Panc1 (cell line): ENCODE measurements at regions not wholly inside any gene's neighbourhood (a gene's known extent, or its start where the extent isn't known, plus 50 kb on each side); places are given as distances from the start of the nearest gene placed in this dataset.
"Not testable (repeated sequence)": the region's sequence is repeated elsewhere in the genome, so short reads cannot be mapped to it uniquely, and the experiment has no call there.

ENCODE experiments used
- ATAC-seq: fragments of 200-7000 bp; cut with Tn5 transposase; 2 replicates; pipeline ENCODE4 v1.9.1; 2020; ENCODE audit warnings: mild to moderate bottlenecking, moderate library complexity
- BruUV-seq: library from RNA; stranded (reverse); fragments of 400-500 nt; replicated peaks from 2 replicates; lab custom pipeline; 2021; lab: Mats Ljungman, UMichigan
- CTCF ChIA-PET: fragments of 300-600 bp; sonication (Branson Sonifier 250); formaldehyde crosslinking; loops from one replicate; lab custom pipeline; 2022; ENCODE audit warnings: antibody characterized with exemption; lab: Charles Lee
- POLR2A ChIA-PET: fragments of 300-600 bp; sonication (Branson Sonifier 250); formaldehyde crosslinking; loops from one replicate; lab custom pipeline; 2022; ENCODE audit warnings: antibody characterized with exemption; lab: Charles Lee
- DNase-seq: peaks from one replicate; pipeline ENCODE4 v3.0.0-alpha.2; 2010; ENCODE audit warnings: low read depth, low spot score
- H3K27ac ChIP-seq: 2 replicates; pipeline ENCODE4 v1.5.1; 2011; ENCODE audit warnings: mild to moderate bottlenecking, low read length, inconsistent platforms
- H3K27me3 ChIP-seq: fragments of 200-500 bp; sonication (Bioruptor generic); 2 replicates; pipeline ENCODE4 v1.6.0; 2014; ENCODE audit warnings: low read length, inconsistent platforms; ENCODE audit not compliant: control insufficient read depth, insufficient read depth
- H3K36me3 ChIP-seq: fragments of 200-500 bp; sonication (Bioruptor generic); 2 replicates; pipeline ENCODE4 v1.5.1; 2014; ENCODE audit warnings: inconsistent platforms, mild to moderate bottlenecking, low read length, moderate library complexity; ENCODE audit not compliant: control insufficient read depth, insufficient read depth
- H3K4me1 ChIP-seq: 2 replicates; pipeline ENCODE4 v1.5.1; 2011; ENCODE audit warnings: inconsistent platforms, mild to moderate bottlenecking, low read length, moderate library complexity; ENCODE audit not compliant: control insufficient read depth, insufficient read depth
- H3K4me3 ChIP-seq, 2 experiments: 2 replicates each; pipeline ENCODE4 v1.5.1; 2011 to 2012; ENCODE audit warnings: low read depth in 2 of 2, low read length in 2 of 2, mild to moderate bottlenecking in 2 of 2, inconsistent platforms in 1 of 2, moderate library complexity in 1 of 2
- H3K9me3 ChIP-seq: fragments of 200-500 bp; sonication (Bioruptor generic); 2 replicates; pipeline ENCODE4 v1.5.1; 2014; ENCODE audit warnings: low read depth, mild to moderate bottlenecking, inconsistent platforms, low read length, moderate library complexity; ENCODE audit not compliant: control insufficient read depth, insufficient read depth
- POLR2AphosphoS5 ChIP-seq: IDR thresholded peaks from 2 replicates; pipeline ENCODE4 v1.6.1; 2012; ENCODE audit warnings: mild to moderate bottlenecking, low read depth, low read length, moderate library complexity
- SIN3A ChIP-seq: IDR thresholded peaks from 2 replicates; pipeline ENCODE4 v1.6.1; 2012; ENCODE audit warnings: low read depth, mild to moderate bottlenecking, low read length, moderate library complexity, borderline replicate concordance; ENCODE audit not compliant: insufficient read depth
- TCF7L2 ChIP-seq: IDR thresholded peaks from 2 replicates; pipeline ENCODE4 v1.6.1; 2011; ENCODE audit warnings: mild to moderate bottlenecking, low read depth, low read length, inconsistent platforms
- in situ Hi-C: cut with HindIII; loops from 2 replicates; pipeline ENCODE4 v1.10.0; 2016; ENCODE audit warnings: low sequenced_read_pairs, low pct_unique_long_range_greater_than_20kb
- intact Hi-C: fragments of 100-400 bp; cut with micrococcal nuclease; formaldehyde crosslinking; loops from one replicate; pipeline ENCODE4 v1.10.0; 2022; ENCODE audit not compliant: unreplicated experiment
- TF ChIP-seq, protein P1 (sequence below), 2 experiments: IDR thresholded peaks; 2 replicates each; pipeline ENCODE4 v1.6.1; 2011 to 2012; ENCODE audit warnings: low read depth in 2 of 2, control low read depth in 1 of 2, low read length in 1 of 2, mild to moderate bottlenecking in 1 of 2, moderate library complexity in 1 of 2; ENCODE audit not compliant: insufficient read depth in 1 of 2
- TF ChIP-seq, protein P2 (sequence below): fragments of 450-650 bp; IDR thresholded peaks from 2 replicates; pipeline ENCODE4 v1.5.1; 2017; ENCODE audit warnings: mild to moderate bottlenecking

DNA sequence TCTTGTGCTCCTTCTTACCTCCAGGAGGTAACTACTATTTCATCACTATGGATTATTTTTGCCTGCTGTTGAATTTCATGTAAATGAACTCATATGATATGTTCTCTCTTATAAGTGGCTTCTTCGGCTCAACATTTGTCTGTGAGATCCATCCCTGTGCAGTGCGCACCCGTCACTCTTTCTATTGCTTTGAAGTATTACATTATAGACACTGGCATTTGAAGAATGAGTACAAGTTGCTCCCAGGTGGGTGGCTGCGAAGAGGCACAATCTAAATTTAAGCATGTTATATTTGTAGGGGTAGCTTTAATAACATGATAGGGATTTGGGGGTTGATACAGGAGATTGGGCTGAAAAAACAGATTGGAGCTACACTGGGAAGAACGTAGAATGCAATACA, 809.7 kb downstream of the CCSER2 start:
- Histone ChIP-seq H3K4me1 (no peaks in the 10 kb centered on the region), H3K4me3 (no peak overlapping the region), H3K36me3 (no peaks in the 10 kb centered on the region), H3K9me3 (no peaks in the 10 kb centered on the region), H3K27ac (no peak overlapping the region), H3K27me3 (no peaks in the 10 kb centered on the region)
- ChIA-PET POLR2A (no interaction called here), CTCF (interaction anchor here (0.7 kb wide), 1 partner anchor 525 kb away, joined by 3 read pairs; no protein-coding TSS in a partner anchor)
- intact Hi-C loops (no loop called here), in situ Hi-C loops (no loop called here)
- ATAC-seq, result no peak
- no peak for DNase-seq
- TF ChIP-seq SIN3A (no peak), TCF7L2 (no peak), POLR2AphosphoS5 (no peak)
- TF ChIP-seq, protein P1, sequence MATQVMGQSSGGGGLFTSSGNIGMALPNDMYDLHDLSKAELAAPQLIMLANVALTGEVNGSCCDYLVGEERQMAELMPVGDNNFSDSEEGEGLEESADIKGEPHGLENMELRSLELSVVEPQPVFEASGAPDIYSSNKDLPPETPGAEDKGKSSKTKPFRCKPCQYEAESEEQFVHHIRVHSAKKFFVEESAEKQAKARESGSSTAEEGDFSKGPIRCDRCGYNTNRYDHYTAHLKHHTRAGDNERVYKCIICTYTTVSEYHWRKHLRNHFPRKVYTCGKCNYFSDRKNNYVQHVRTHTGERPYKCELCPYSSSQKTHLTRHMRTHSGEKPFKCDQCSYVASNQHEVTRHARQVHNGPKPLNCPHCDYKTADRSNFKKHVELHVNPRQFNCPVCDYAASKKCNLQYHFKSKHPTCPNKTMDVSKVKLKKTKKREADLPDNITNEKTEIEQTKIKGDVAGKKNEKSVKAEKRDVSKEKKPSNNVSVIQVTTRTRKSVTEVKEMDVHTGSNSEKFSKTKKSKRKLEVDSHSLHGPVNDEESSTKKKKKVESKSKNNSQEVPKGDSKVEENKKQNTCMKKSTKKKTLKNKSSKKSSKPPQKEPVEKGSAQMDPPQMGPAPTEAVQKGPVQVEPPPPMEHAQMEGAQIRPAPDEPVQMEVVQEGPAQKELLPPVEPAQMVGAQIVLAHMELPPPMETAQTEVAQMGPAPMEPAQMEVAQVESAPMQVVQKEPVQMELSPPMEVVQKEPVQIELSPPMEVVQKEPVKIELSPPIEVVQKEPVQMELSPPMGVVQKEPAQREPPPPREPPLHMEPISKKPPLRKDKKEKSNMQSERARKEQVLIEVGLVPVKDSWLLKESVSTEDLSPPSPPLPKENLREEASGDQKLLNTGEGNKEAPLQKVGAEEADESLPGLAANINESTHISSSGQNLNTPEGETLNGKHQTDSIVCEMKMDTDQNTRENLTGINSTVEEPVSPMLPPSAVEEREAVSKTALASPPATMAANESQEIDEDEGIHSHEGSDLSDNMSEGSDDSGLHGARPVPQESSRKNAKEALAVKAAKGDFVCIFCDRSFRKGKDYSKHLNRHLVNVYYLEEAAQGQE (IDR thresholded peaks at IDR 0.05; ENCODE audit: insufficient read depth in 1 of 2, low read depth in 2 of 2, low read length in 1 of 2), result no peak
- TF ChIP-seq, protein P2, sequence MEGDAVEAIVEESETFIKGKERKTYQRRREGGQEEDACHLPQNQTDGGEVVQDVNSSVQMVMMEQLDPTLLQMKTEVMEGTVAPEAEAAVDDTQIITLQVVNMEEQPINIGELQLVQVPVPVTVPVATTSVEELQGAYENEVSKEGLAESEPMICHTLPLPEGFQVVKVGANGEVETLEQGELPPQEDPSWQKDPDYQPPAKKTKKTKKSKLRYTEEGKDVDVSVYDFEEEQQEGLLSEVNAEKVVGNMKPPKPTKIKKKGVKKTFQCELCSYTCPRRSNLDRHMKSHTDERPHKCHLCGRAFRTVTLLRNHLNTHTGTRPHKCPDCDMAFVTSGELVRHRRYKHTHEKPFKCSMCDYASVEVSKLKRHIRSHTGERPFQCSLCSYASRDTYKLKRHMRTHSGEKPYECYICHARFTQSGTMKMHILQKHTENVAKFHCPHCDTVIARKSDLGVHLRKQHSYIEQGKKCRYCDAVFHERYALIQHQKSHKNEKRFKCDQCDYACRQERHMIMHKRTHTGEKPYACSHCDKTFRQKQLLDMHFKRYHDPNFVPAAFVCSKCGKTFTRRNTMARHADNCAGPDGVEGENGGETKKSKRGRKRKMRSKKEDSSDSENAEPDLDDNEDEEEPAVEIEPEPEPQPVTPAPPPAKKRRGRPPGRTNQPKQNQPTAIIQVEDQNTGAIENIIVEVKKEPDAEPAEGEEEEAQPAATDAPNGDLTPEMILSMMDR, result no peak
- BruUV-seq, result no TSS peak

DNA sequence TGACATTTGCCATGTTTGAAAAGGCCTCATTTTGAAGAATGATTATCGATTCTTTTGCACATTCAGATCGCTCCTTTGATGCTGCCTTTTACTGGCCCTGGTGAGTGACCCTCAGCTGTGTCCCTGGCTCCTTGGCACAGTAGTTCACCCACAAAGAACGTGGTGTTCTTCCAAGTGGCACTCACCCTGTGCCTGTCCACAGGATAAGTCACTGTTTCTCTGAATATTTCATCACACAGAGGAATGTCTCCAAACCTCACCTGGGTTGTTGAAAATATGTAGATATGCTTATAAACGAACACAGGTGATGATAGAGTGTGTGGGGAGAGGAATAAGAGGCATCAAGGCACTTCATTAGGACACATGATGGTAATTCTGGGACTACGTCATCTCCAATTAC, 810.7 kb downstream of the CCSER2 start:
- TF ChIP-seq TCF7L2, result no peak
- TF ChIP-seq, protein P1 (IDR thresholded peaks at IDR 0.05; ENCODE audit: insufficient read depth in 1 of 2, low read depth in 2 of 2, low read length in 1 of 2), result no peak
- TF ChIP-seq SIN3A, result no peak
- TF ChIP-seq, protein P2, result no peak
- no peak for TF ChIP-seq POLR2AphosphoS5
- BruUV-seq, result no TSS peak
- ATAC-seq, result no peak
- Histone ChIP-seq H3K36me3 (no peaks in the 10 kb centered on the region), H3K27me3 (no peaks in the 10 kb centered on the region), H3K9me3 (no peaks in the 10 kb centered on the region), H3K27ac (no peak overlapping the region), H3K4me1 (no peaks in the 10 kb centered on the region), H3K4me3 (no peak overlapping the region)
- POLR2A ChIA-PET, result no interaction called here
- no peak for DNase-seq
- CTCF ChIA-PET, result no interaction called here
- in situ Hi-C loops, result no loop called here
- intact Hi-C loops, result no loop called here

DNA sequence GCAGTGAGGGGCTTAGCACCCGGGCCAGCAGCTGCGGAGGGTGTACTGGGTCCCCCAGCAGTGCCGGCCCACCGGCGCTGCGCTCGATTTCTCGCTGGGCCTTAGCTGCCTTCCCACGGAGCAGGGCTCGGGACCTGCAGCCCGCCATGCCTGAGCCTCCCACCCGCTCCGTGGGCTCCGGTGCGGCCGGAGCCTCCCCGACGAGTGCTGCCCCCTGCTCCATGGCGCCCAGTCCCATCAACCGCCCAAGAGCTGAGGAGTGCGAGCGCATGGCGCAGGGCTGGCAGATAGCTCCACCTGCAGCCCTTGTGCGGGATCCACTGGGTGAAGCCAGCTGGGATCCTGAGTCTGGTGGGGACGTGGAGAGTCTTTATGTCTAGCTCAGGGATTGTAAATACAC, 813.1 kb downstream of the CCSER2 start:
- H3K4me1 ChIP-seq, H3K4me3 ChIP-seq, ATAC-seq, H3K27ac ChIP-seq, POLR2A ChIA-PET, H3K9me3 ChIP-seq, BruUV-seq, intact Hi-C loops, in situ Hi-C loops, H3K27me3 ChIP-seq, DNase-seq, H3K36me3 ChIP-seq: not testable (repeated sequence)
- CTCF ChIA-PET, result interaction anchor here (0.6 kb wide), 1 partner anchor 10 kb away, joined by 4 read pairs; no protein-coding TSS in a partner anchor
